H9 (cell line): ENCODE measurements at regions not wholly inside any gene's neighbourhood (a gene's known extent, or its start where the extent isn't known, plus 50 kb on each side); places are given as distances from the start of the nearest gene placed in this dataset.

Source experiments
- DNase-seq: peaks from one replicate; pipeline ENCODE4 v3.0.0-alpha.2; 2017
- H2AFZ ChIP-seq: one replicate; pipeline ENCODE4 v1.6.1; 2013; ENCODE audit warnings: mild to moderate bottlenecking, low read length, control low read depth, moderate library complexity
- H2AK5ac ChIP-seq: 2 replicates; pipeline ENCODE4 v1.6.1; 2013; ENCODE audit warnings: low read length, control low read depth, mixed read lengths; ENCODE audit not compliant: insufficient read length
- H2BK120ac ChIP-seq: one replicate; pipeline ENCODE4 v1.6.1; 2013; ENCODE audit warnings: low read depth, mild to moderate bottlenecking, low read length, control low read depth, inconsistent platforms; ENCODE audit not compliant: poor library complexity, severe bottlenecking
- H2BK12ac ChIP-seq: 2 replicates; pipeline ENCODE4 v1.6.1; 2013; ENCODE audit warnings: low read length, control low read depth, mixed read lengths, low read depth; ENCODE audit not compliant: insufficient read length
- H2BK15ac ChIP-seq: 2 replicates; pipeline ENCODE4 v1.6.1; 2013; ENCODE audit warnings: low read depth, low read length, control low read depth
- H2BK20ac ChIP-seq: one replicate; pipeline ENCODE4 v1.6.1; 2013; ENCODE audit warnings: low read depth, mild to moderate bottlenecking, low read length, control low read depth, inconsistent platforms; ENCODE audit not compliant: poor library complexity, severe bottlenecking
- H2BK5ac ChIP-seq: 2 replicates; pipeline ENCODE4 v1.6.1; 2013; ENCODE audit warnings: low read length, control low read depth, mixed read lengths; ENCODE audit not compliant: insufficient read length
- H3K14ac ChIP-seq: 2 replicates; pipeline ENCODE4 v1.6.1; 2013; ENCODE audit warnings: low read length, control low read depth; ENCODE audit not compliant: insufficient read depth
- H3K18ac ChIP-seq: 2 replicates; pipeline ENCODE4 v1.6.1; 2013; ENCODE audit warnings: low read depth, mild to moderate bottlenecking, mixed read lengths, low read length, control low read depth; ENCODE audit not compliant: insufficient read length
- H3K23ac ChIP-seq: 2 replicates; pipeline ENCODE4 v1.6.1; 2013; ENCODE audit warnings: low read length, control low read depth, mixed read lengths, low read depth; ENCODE audit not compliant: insufficient read length
- H3K23me2 ChIP-seq: 2 replicates; pipeline ENCODE4 v1.6.1; 2013; ENCODE audit warnings: low read depth, mild to moderate bottlenecking, mixed read lengths, low read length, control low read depth; ENCODE audit not compliant: insufficient read length, poor library complexity, severe bottlenecking
- H3K27ac ChIP-seq: 2 replicates; pipeline ENCODE4 v1.5.1; 2013; ENCODE audit warnings: low read length, control low read depth, mixed read lengths, low read depth; ENCODE audit not compliant: insufficient read length
- H3K27me3 ChIP-seq: 2 replicates; pipeline ENCODE4 v1.6.1; 2013; ENCODE audit warnings: low read length, control low read depth, inconsistent platforms; ENCODE audit not compliant: insufficient read depth
- H3K4ac ChIP-seq: 2 replicates; pipeline ENCODE4 v1.6.1; 2013; ENCODE audit warnings: low read depth, mild to moderate bottlenecking, control low read depth, inconsistent platforms, low read length, moderate library complexity
- H3K4me1 ChIP-seq: 2 replicates; pipeline ENCODE4 v1.6.1; 2013; ENCODE audit warnings: low read length, control low read depth, inconsistent platforms; ENCODE audit not compliant: insufficient read depth
- H3K4me2 ChIP-seq: 2 replicates; pipeline ENCODE4 v1.6.1; 2013; ENCODE audit warnings: low read length, control low read depth, mixed read lengths; ENCODE audit not compliant: insufficient read length, insufficient read depth
- H3K56ac ChIP-seq: 2 replicates; pipeline ENCODE4 v1.6.1; 2013; ENCODE audit warnings: low read depth, mild to moderate bottlenecking, mixed read lengths, low read length, control low read depth; ENCODE audit not compliant: insufficient read length
- H3K79me1 ChIP-seq: 2 replicates; pipeline ENCODE4 v1.6.1; 2013; ENCODE audit warnings: low read depth, mild to moderate bottlenecking, moderate library complexity, low read length, control low read depth, inconsistent platforms; ENCODE audit not compliant: insufficient read depth, poor library complexity, severe bottlenecking
- H3K79me2 ChIP-seq: 2 replicates; pipeline ENCODE4 v1.6.1; 2013; ENCODE audit warnings: low read length, control low read depth, inconsistent platforms; ENCODE audit not compliant: insufficient read depth
- H3K9ac ChIP-seq: 2 replicates; pipeline ENCODE4 v1.6.1; 2013; ENCODE audit warnings: low read length, control low read depth, mixed read lengths; ENCODE audit not compliant: insufficient read length; ENCODE audit errors: extremely low read depth
- H3K9me3 ChIP-seq: one replicate; pipeline ENCODE4 v1.6.1; 2013; ENCODE audit warnings: low read depth, low read length, inconsistent platforms; ENCODE audit not compliant: control insufficient read depth
- H3T11ph ChIP-seq: one replicate; pipeline ENCODE4 v1.6.1; 2013; ENCODE audit warnings: mild to moderate bottlenecking, low read length, control low read depth, inconsistent platforms
- H4K20me1 ChIP-seq: one replicate; pipeline ENCODE4 v1.6.1; 2013; ENCODE audit not compliant: control insufficient read depth, insufficient read length, insufficient read depth
- H4K5ac ChIP-seq: 2 replicates; pipeline ENCODE4 v1.6.1; 2013; ENCODE audit warnings: low read depth, mild to moderate bottlenecking, mixed read lengths, low read length, control low read depth; ENCODE audit not compliant: insufficient read length
- H4K8ac ChIP-seq: replicated peaks from 2 replicates; pipeline ENCODE4 v1.6.1; 2013; ENCODE audit warnings: low read length, control low read depth, mixed read lengths, low read depth; ENCODE audit not compliant: insufficient read length
- H4K91ac ChIP-seq: 2 replicates; pipeline ENCODE4 v1.6.1; 2013; ENCODE audit warnings: low read depth, mild to moderate bottlenecking, moderate library complexity, mixed read lengths, low read length, control low read depth; ENCODE audit not compliant: insufficient read length
- H3K27ac Mint-ChIP-seq, 3 experiments: 2 replicates in 2 of 3; 3 replicates in 1 of 3; pipeline ENCODE4 v1.8.0; 2020 to 2021; ENCODE audit warnings: mixed read lengths in 3 of 3, mild to moderate bottlenecking in 1 of 3, moderate library complexity in 1 of 3
- H3K27me3 Mint-ChIP-seq: 2 replicates; pipeline ENCODE4 v1.8.0; 2021; ENCODE audit warnings: low read depth, mild to moderate bottlenecking, moderate library complexity, mixed read lengths
- H3K36me3 Mint-ChIP-seq, 3 experiments: 2 replicates in 2 of 3; 3 replicates in 1 of 3; pipeline ENCODE4 v1.8.0; 2020 to 2021; ENCODE audit warnings: low read depth in 3 of 3, mixed read lengths in 3 of 3; ENCODE audit not compliant: insufficient read depth in 1 of 3
- H3K4me1 Mint-ChIP-seq, 2 experiments: 2 replicates each; pipeline ENCODE4 v1.8.0; 2020; ENCODE audit warnings: mixed read lengths in 2 of 2
- H3K4me3 Mint-ChIP-seq, 2 experiments: 2 replicates in 1 of 2; 3 replicates in 1 of 2; pipeline ENCODE4 v1.8.0; 2020 to 2021; ENCODE audit warnings: mild to moderate bottlenecking in 2 of 2, mixed read lengths in 2 of 2, moderate library complexity in 1 of 2
- H3K9me3 Mint-ChIP-seq, 2 experiments: 2 replicates in 1 of 2; 3 replicates in 1 of 2; pipeline ENCODE4 v1.8.0; 2020; ENCODE audit warnings: mild to moderate bottlenecking in 2 of 2, mixed read lengths in 2 of 2, moderate library complexity in 1 of 2
- WGBS: extraction: QIAGEN DNeasy Blood & Tissue Kit; methylation state at CpG from one replicate; pipeline ENCODE4 v1.1.7; 2013; ENCODE audit warnings: missing lambda C conversion rate, low lambda C conversion rate, mixed read lengths; ENCODE audit not compliant: insufficient read length; ENCODE audit errors: extremely low coverage; 5-methylcytosine and 5-hydroxymethylcytosine counted together
- TF ChIP-seq, protein P1 (sequence below): fragments of 200-600 bp; sonication (generic); conservative IDR thresholded peaks from 3 replicates; pipeline ENCODE4 v1.8.0; 2021; ENCODE audit warnings: antibody characterized with exemption, mild to moderate bottlenecking

DNA sequence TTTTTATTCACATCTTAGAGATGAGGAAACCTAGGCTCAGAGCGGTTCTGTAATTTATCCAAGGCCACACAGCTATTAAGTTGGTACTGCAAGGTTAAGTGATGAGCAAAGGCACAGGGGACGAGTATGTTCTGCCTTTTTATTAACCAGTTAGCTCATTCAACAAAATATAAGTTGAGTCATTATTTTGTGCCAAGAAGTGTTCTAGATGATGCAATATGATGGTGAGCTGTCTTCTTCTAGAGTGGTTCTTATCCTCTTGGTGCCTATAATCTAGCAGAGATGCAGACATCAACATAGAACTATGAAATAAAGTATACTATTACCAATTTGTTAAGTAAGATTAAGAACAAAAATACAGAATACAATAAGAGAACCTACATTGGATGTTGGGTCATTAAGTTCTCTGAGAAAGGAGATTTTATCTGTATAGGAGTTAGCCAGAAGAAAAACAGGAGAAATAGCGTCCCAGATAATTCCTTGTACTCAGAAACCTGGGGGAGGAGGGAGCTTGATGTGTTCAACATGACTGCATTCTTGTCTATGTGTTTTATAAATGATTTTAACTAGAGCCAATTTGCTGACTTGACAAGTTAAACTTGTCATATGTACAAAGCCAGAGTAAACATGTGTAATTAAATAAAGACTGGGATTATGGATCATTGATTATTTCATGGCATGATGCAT, 122.3 kb downstream of the TBXT start:
- Histone ChIP-seq H2AK5ac (no peak overlapping the region), H2BK12ac (no peak overlapping the region), H3K27ac (no peak overlapping the region), H2BK15ac (no peak overlapping the region), H4K5ac (no peak overlapping the region), H3K23me2 (no peaks in the 10 kb centered on the region), H3K4ac (no peak overlapping the region), H2BK5ac (no peak overlapping the region), H2AFZ (no peak overlapping the region), H3K14ac (no peak overlapping the region), H3K79me1 (no peaks in the 10 kb centered on the region), H3K9me3 (no peaks in the 10 kb centered on the region), H2BK120ac (no peak overlapping the region), H4K91ac (no peak overlapping the region), H3K4me1 (peaks cover 5% of the 10 kb centered on the region; the same call in 1 of the 2 replicates), H4K20me1 (no peaks in the 10 kb centered on the region), H3K9ac (no peak overlapping the region), H3K23ac (no peak overlapping the region), H3T11ph (no peak overlapping the region), H3K56ac (no peak overlapping the region), H3K18ac (no peak overlapping the region), H3K27me3 (no peaks in the 10 kb centered on the region), H3K4me2 (no peak overlapping the region), H4K8ac (no peak overlapping the region), H3K79me2 (no peaks in the 10 kb centered on the region), H2BK20ac (no peak overlapping the region)
- Mint-ChIP-seq H3K4me3 (no peak overlapping the region), H3K27ac (no peak overlapping the region), H3K9me3 (peaks cover 6 to 10% of the 10 kb centered on the region in 2 experiments; a peak in 4 of 5 replicates), H3K4me1 (peaks cover 6 to 9% of the 10 kb centered on the region in 2 experiments), H3K27me3 (peaks cover 2% of the 10 kb centered on the region; the same call in 1 of the 2 replicates), H3K36me3 (peaks cover 0 to 2% (median 2%) of the 10 kb centered on the region in 3 experiments; a peak in 4 of 7 replicates)
- no CpG with 5 or more reads among the region's 3 CpGs for WGBS
- TF ChIP-seq, protein P1, sequence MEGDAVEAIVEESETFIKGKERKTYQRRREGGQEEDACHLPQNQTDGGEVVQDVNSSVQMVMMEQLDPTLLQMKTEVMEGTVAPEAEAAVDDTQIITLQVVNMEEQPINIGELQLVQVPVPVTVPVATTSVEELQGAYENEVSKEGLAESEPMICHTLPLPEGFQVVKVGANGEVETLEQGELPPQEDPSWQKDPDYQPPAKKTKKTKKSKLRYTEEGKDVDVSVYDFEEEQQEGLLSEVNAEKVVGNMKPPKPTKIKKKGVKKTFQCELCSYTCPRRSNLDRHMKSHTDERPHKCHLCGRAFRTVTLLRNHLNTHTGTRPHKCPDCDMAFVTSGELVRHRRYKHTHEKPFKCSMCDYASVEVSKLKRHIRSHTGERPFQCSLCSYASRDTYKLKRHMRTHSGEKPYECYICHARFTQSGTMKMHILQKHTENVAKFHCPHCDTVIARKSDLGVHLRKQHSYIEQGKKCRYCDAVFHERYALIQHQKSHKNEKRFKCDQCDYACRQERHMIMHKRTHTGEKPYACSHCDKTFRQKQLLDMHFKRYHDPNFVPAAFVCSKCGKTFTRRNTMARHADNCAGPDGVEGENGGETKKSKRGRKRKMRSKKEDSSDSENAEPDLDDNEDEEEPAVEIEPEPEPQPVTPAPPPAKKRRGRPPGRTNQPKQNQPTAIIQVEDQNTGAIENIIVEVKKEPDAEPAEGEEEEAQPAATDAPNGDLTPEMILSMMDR, result no peak
- DNase-seq, result no peak
